Upper lobe of right lung (tissue), 1 donor: ENCODE measurements at regions not wholly inside any gene's neighbourhood (a gene's known extent, or its start where the extent isn't known, plus 50 kb on each side); places are given as distances from the start of the nearest gene placed in this dataset.

ENCODE experiments used
- ATAC-seq: fragments of 200-7000 bp; cut with Tn5 transposase; one replicate; pipeline ENCODE4 v1.9.1; 2020; ENCODE audit warnings: mild to moderate bottlenecking, moderate library complexity
- DNase-seq: peaks from one replicate; pipeline ENCODE4 v3.0.0-alpha.2; 2020
- H3K27ac ChIP-seq: fragments of 200-600 bp; one replicate; pipeline ENCODE4 v1.8.0; 2022
- H3K27me3 ChIP-seq: fragments of 200-600 bp; one replicate; pipeline ENCODE4 v1.8.0; 2022; ENCODE audit warnings: mild to moderate bottlenecking
- H3K36me3 ChIP-seq: fragments of 200-600 bp; one replicate; pipeline ENCODE4 v1.8.0; 2022
- H3K4me1 ChIP-seq: fragments of 200-600 bp; one replicate; pipeline ENCODE4 v1.8.0; 2022
- H3K4me3 ChIP-seq: fragments of 200-600 bp; one replicate; pipeline ENCODE4 v1.8.0; 2022; ENCODE audit warnings: mild to moderate bottlenecking
- H3K9me3 ChIP-seq: fragments of 200-600 bp; one replicate; pipeline ENCODE4 v1.8.0; 2022
- intact Hi-C: fragments of 100-400 bp; cut with DNase I; formaldehyde crosslinking; loops from one replicate; pipeline ENCODE4 v1.11.0; 2022
- TF ChIP-seq, protein P1 (sequence below): fragments of 200-600 bp; IDR thresholded peaks from one replicate; pipeline ENCODE4 v1.8.0; 2022; ENCODE audit warnings: antibody characterized with exemption
- donor health status: DM: no; HTN: yes; CAD: no; lungs with severe emphysema.

DNA sequence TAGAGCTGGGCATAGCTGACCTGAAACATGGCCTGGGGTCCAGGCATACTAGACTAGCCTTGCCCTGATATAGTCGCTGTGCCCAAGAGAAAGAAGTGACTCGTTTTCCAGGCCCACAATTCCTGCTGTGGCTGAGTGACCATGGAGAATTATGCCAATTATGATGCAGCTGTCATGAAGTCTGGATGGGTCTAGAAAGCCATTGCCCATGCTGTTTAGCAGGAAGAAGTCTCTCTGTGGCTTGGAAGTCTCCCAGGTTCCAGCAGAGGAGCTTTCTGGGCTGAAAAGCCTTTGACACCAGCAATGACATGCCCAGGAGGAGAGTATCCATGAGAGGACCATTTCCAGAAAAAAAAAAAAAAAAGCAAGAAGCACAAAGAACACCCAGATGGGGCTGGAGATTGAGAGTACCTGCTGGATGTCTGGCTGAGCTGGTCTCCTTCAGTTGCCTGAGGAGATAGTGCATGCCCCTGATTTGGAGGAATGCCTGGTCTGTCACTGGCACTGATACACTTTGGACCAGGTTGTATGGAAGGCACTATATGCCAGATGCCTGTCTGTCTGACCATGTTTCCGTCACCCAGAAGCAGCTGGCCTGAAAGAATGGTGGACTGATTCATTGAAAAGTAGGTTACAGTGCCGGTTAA lies 128.0 kb upstream of the EPB41L4A start:
- Histone ChIP-seq H3K4me1 (no peaks in the 10 kb centered on the region), H3K36me3 (no peaks in the 10 kb centered on the region), H3K27ac (no peak overlapping the region), H3K9me3 (no peaks in the 10 kb centered on the region), H3K4me3 (no peak overlapping the region), H3K27me3 (no peaks in the 10 kb centered on the region)
- TF ChIP-seq, protein P1, sequence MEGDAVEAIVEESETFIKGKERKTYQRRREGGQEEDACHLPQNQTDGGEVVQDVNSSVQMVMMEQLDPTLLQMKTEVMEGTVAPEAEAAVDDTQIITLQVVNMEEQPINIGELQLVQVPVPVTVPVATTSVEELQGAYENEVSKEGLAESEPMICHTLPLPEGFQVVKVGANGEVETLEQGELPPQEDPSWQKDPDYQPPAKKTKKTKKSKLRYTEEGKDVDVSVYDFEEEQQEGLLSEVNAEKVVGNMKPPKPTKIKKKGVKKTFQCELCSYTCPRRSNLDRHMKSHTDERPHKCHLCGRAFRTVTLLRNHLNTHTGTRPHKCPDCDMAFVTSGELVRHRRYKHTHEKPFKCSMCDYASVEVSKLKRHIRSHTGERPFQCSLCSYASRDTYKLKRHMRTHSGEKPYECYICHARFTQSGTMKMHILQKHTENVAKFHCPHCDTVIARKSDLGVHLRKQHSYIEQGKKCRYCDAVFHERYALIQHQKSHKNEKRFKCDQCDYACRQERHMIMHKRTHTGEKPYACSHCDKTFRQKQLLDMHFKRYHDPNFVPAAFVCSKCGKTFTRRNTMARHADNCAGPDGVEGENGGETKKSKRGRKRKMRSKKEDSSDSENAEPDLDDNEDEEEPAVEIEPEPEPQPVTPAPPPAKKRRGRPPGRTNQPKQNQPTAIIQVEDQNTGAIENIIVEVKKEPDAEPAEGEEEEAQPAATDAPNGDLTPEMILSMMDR: no peak
- intact Hi-C loops: no loop called here
- DNase-seq (no peak), ATAC-seq (no peak)

DNA sequence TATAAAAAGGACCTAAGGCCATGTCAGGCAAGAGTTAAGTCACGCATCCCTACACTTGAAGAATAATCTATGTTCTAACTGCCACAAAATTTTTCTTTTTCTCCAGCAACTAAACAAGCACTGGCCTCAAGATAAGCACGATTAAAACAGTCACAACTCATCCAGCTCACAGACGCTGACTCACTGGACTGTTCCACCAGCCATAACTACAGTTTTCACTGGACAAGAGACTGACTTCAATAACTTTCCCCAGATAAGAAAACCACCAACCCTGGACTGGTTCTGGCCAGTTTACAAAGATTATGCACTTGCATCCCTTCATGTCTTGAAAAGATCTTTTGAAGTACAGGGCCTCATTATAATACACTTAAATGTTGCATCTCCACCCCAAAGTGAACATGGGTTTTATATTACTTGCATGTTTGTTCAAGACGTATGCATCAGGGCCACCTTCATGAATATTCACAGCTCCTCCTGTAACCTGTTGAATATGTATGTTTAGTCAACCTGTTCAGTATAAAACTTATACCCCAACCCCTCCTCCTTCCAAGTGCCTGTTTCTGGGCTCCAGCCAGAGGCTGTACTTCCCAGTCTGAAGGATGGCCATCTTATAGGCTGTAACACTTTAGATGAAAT lies 129.3 kb upstream of the EPB41L4A start:
- TF ChIP-seq, protein P1: no peak
- Histone ChIP-seq H3K27ac (no peak overlapping the region), H3K9me3 (no peaks in the 10 kb centered on the region), H3K27me3 (no peaks in the 10 kb centered on the region), H3K36me3 (no peaks in the 10 kb centered on the region), H3K4me3 (no peak overlapping the region), H3K4me1 (no peaks in the 10 kb centered on the region)
- no peak for DNase-seq
- intact Hi-C loops: no loop called here
- ATAC-seq: peak; percentile 61

DNA sequence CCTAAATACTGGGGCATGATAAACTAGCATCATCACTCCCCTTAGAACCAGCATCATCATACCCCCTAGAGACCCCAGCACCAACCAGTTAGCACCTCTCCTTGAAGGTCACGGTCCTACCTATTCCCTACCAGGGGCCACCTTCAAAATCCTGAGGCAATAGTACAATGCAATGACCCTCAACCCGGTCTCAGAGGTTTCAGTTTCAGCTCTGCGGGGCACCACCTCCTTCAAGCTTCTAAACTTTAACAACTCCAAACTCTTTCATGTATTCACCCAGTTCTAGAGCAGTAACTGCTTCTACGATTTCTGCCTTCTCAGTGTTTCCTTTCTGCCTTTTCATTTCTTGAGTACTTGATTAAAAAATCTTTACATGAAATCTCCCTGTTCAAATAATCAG lies 130.1 kb upstream of the EPB41L4A start:
- H3K27me3 ChIP-seq: no peaks in the 10 kb centered on the region
- DNase-seq: no peak
- no peaks in the 10 kb centered on the region for H3K36me3 ChIP-seq
- no peak overlapping the region for H3K27ac ChIP-seq
- no peaks in the 10 kb centered on the region for H3K9me3 ChIP-seq
- H3K4me3 ChIP-seq: no peak overlapping the region
- intact Hi-C loops: no loop called here
- H3K4me1 ChIP-seq: no peaks in the 10 kb centered on the region
- TF ChIP-seq, protein P1: no peak
- no peak for ATAC-seq

DNA sequence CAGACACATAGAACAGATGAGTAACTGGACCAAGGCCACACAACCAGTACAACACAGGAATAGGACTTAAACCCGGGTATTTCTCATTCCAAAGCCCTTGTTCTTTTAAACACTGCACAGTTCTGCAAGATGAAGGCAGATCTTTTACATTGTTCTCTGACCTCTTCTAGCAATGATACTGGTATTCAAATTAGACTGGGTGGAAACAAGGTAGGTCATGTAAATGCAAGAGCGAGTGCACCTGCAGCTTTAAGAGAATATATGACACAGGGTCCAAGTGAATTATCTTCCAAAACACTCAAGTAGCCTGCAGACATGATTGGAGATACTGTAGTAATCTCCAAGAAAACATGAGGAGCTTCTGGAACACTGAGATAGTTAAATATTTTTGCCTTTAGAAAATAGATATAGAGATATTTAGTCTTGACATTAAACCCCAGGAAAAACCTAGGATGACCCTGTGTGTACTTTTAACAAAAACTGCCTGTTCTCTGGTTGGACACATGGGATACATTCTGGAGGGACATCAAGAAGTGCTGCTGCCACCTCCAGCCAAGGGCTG lies 130.6 kb upstream of the EPB41L4A start:
- DNase-seq (no peak), ATAC-seq (no peak)
- H3K27ac ChIP-seq: no peak overlapping the region
- TF ChIP-seq, protein P1: no peak
- H3K36me3 ChIP-seq: no peaks in the 10 kb centered on the region
- H3K4me3 ChIP-seq: no peak overlapping the region
- H3K9me3 ChIP-seq: no peaks in the 10 kb centered on the region
- intact Hi-C loops: loop anchor here (5.0 kb wide), 1 partner anchor 208 kb away; no protein-coding TSS in a partner anchor
- H3K4me1 ChIP-seq: no peaks in the 10 kb centered on the region
- H3K27me3 ChIP-seq: no peaks in the 10 kb centered on the region

DNA sequence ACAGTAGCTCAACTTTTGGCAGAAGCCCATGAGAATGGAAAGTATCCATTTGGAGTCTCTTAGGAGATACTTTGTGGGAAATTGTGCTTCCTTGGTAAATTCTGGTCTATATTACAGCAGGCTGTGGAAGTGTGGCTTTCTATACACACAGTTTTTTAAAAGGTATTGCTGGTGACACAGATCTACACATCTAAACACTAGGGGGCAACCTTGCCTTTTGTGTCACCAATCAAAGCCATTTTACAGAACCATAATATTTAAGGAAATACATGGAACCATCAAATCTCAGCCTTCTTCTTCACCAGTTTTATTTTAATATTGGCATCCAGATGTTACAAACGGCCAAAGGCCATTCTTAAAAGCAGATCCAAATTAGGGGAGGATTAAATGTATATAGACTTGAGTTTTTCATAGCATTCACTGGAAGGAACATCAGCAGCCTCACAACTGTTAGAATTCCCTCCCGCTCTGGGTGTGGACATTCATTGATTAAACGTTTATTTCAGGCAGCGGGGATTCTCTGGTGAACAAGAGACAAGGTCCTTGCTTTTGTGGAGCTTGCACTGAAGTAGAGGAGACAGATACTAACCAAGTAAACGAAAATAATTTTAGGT lies 132.4 kb upstream of the EPB41L4A start:
- DNase-seq (no peak), ATAC-seq (peak; percentile 81)
- H3K9me3 ChIP-seq: no peaks in the 10 kb centered on the region
- H3K36me3 ChIP-seq: no peaks in the 10 kb centered on the region
- TF ChIP-seq, protein P1: peak; percentile 84
- intact Hi-C loops: loop anchor here (5.0 kb wide), 1 partner anchor 206 kb away; no protein-coding TSS in a partner anchor
- no peak overlapping the region for H3K27ac ChIP-seq
- H3K4me3 ChIP-seq: no peak overlapping the region
- H3K4me1 ChIP-seq: no peaks in the 10 kb centered on the region
- no peaks in the 10 kb centered on the region for H3K27me3 ChIP-seq
